ENCODE measurements at regions not wholly inside any gene's neighbourhood (a gene's known extent, or its start where the extent isn't known, plus 50 kb on each side); places are given as distances from the start of the nearest gene placed in this dataset.
A peak's percentile ranks its signal among the peaks of the same experiment; 100 is the strongest.

DNA sequence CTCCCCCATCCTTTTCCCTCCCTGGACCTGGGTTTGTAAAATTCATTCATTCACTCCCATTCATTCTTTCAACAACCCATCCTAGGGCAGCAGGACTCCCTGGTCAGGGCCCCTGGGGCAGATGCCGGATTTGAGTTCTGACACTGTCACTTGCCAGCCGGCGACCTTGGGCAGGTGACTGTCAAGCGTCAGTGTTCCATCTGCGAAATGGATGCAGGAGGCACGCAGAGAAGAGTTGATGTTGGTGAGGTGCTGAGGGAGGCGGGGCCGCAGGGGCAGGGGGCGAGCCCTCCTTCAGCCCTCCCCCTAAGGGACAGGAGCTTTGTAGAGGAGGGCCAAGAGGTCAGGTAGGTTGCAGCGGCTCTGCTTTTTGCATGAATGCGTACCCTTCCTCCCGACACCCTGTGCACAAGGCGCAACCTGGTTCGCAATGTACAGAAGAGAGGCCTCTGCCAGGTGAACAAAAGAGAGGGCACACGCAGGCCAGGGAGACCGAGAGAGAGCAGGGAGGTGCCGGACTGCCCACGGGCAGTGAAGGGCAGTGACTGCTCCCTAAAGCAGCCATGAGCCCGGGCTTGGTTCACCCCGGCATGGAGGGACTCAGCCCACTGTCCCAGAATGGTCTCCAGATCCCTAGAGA is 128.1 kb downstream of the BARX1 start:
- Histone ChIP-seq H4K91ac (replicated peaks; ENCODE audit: insufficient read length, low read length) (no peak overlapping the region), H3K79me1 (ENCODE audit: low read depth, low read length) (no peaks in the 10 kb centered on the region), H3K36me3 (ENCODE audit: control insufficient read depth in 2 of 4, insufficient read depth in 4 of 4, low read length in 3 of 4) (no peaks in the 10 kb centered on the region), H3K27ac (ENCODE audit: low read depth, low read length) (no peak overlapping the region), H3K4ac (replicated peaks; ENCODE audit: insufficient read length, low read depth, low read length) (no peak overlapping the region), H3K4me3 (ENCODE audit: extremely low read depth in 1 of 4, insufficient read depth in 2 of 4, low read depth in 3 of 4, low read length in 4 of 4) (peak overlapping the region in 1 of 4 experiments; percentile 55; a peak in 4 of 8 replicates), H2BK15ac (ENCODE audit: low read length) (no peak overlapping the region), H2BK12ac (ENCODE audit: low read depth, low read length) (no peak overlapping the region; the same call in 1 of the 2 replicates), H2BK120ac (replicated peaks; ENCODE audit: low read depth, low read length) (no peak overlapping the region), H3K4me2 (ENCODE audit: insufficient read depth in 1 of 2, low read depth in 2 of 2, low read length in 2 of 2) (peak overlapping the region; percentile 30 to 66; a peak in 3 of 4 replicates), H4K8ac (ENCODE audit: extremely low read depth, insufficient read depth, low read length) (no peak overlapping the region), H3K23me2 (ENCODE audit: low read depth, low read length) (peaks cover 2% of the 10 kb centered on the region; the same call in 1 of the 2 replicates), H3K79me2 (ENCODE audit: control insufficient read depth in 1 of 2, insufficient read depth in 2 of 2, low read length in 2 of 2) (no peaks in the 10 kb centered on the region), H3K23ac (ENCODE audit: insufficient read length) (no peak overlapping the region), H3K18ac (ENCODE audit: extremely low read depth, low read length) (no peak overlapping the region; the same call in 1 of the 2 replicates), H2AK5ac (ENCODE audit: low read depth, low read length) (no peak overlapping the region), H3K9me3 (ENCODE audit: insufficient read depth in 2 of 2, low read depth in 1 of 2, low read length in 1 of 2) (no peaks in the 10 kb centered on the region; a peak in 1 of 4 replicates), H3K9ac (replicated peaks in 1 of 4; ENCODE audit: extremely low read depth in 1 of 4, low read depth in 3 of 4, low read length in 3 of 4) (no peak overlapping the region), H3K14ac (ENCODE audit: insufficient read length) (no peak overlapping the region), H3K27me3 (replicated peaks in 1 of 4; ENCODE audit: control insufficient read depth in 3 of 4, extremely low read depth in 1 of 4, insufficient read depth in 3 of 4, low read length in 3 of 4) (peaks cover 0 to 9% (median 5%) of the 10 kb centered on the region in 4 experiments; a peak in 3 of 7 replicates), H2AFZ (ENCODE audit: low read length) (0 out of 2 replicates have a peak overlapping the region, but pooled peaks have one; percentile 28), H2BK20ac (ENCODE audit: low read length) (no peak overlapping the region), H2BK5ac (ENCODE audit: low read depth, low read length) (no peak overlapping the region), H3K4me1 (replicated peaks in 1 of 4; ENCODE audit: control insufficient read depth in 3 of 4, insufficient read depth in 4 of 4, low read length in 3 of 4) (peaks cover 4 to 15% (median 11%) of the 10 kb centered on the region in 4 experiments; a peak in 6 of 7 replicates), H3K56ac (replicated peaks; ENCODE audit: insufficient read length, low read depth, low read length) (no peak overlapping the region), H4K20me1 (replicated peaks in 1 of 2; ENCODE audit: control insufficient read depth in 1 of 2, insufficient read depth in 2 of 2, low read length in 2 of 2) (no peaks in the 10 kb centered on the region), H4K5ac (ENCODE audit: insufficient read length, low read depth, low read length) (no peak overlapping the region)
- TF ChIP-seq MAFK (IDR thresholded peaks at IDR 0.05; ENCODE audit: low read depth, low read length) (no peak), JUND (IDR thresholded peaks at IDR 0.05; ENCODE audit: low read length) (no peak), EZH2 (IDR thresholded peaks at IDR 0.05; ENCODE audit: low read depth, low read length, severe bottlenecking) (no peak), FOSL1 (IDR thresholded peaks at IDR 0.05; ENCODE audit: insufficient read depth, low read depth, low read length) (no peak), HDAC2 (IDR thresholded peaks at IDR 0.05; ENCODE audit: borderline replicate concordance in 1 of 2, low read depth in 2 of 2, low read length in 2 of 2) (no peak)
- ChIA-PET CTCF (ENCODE audit: partially characterized antibody) (interaction anchor here (0.6 to 6.9 kb wide), 38 partner anchors 9 to 387 kb away, joined by 3 to 105 read pairs (median 4); no protein-coding TSS in a partner anchor), POLR2A (ENCODE audit: partially characterized antibody) (interaction anchor here (1.2 kb wide), 1 partner anchor 29 kb away, joined by 3 read pairs; no protein-coding TSS in a partner anchor)
- 43% methylated on average over 20 of the region's 20 CpGs; no CpG with 5 or more reads in 1 of the 2 experiments for WGBS, 2 experiments (ENCODE audit: extremely low coverage in 1 of 2, insufficient coverage in 1 of 2, insufficient read length in 1 of 2, insufficient replicate concordance in 2 of 2, low coverage in 1 of 2, low lambda C conversion rate in 2 of 2, missing lambda C conversion rate in 1 of 2)
- DNase-seq (ENCODE audit: low read depth in 1 of 2, low spot score in 2 of 2), result peak in 1 of 2 experiments; percentile 73
- no peak for FAIRE-seq
